ENCODE measurements at regions not wholly inside any gene's neighbourhood (a gene's known extent, or its start where the extent isn't known, plus 50 kb on each side); places are given as distances from the start of the nearest gene placed in this dataset.

DNA sequence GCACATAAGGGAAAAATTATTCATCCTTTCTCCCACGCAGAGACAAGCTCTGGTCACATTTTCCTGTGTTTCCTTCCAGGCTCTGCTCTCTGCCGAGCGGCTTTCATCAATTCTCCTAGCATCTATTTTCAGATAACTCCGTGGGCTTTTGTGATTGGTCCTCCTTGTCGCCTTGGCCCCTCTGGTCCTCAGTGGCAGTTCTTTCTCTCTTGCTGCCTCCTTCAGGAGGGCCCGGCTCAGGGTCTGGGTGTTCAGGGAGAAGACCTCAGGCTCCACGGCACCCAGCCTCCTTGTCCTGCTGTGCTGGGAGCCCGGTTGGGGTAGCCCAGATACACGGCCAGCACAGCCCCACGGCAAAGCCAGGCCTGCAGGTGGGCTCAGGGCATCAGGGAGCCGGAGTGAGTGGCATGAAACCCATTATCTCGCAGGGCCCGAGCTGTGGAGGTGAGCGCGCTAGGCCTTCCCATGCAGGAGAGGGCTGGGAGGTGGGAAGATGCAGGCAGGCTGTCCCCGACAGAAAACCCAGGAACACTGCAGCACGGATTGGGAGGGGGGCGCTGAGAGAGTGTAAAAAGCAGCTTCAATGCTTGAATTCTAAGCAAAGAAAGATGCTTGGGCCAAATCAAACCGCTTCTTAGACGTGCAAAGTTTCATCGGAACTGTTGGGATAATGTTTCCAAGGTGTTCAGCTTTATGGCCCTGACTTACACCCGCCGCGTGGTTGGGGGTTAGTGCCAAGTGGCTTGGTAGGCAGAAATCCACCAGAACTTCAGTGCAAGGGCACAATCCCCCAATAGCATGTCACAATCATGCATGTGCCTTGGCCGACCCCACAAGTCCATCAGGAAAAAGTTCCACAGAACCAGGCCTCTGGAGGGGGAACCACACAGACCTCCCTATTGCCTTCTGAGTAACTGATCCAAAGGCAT is 81.9 kb upstream of the WNT7B start:
- TF ChIP-seq, protein P1, sequence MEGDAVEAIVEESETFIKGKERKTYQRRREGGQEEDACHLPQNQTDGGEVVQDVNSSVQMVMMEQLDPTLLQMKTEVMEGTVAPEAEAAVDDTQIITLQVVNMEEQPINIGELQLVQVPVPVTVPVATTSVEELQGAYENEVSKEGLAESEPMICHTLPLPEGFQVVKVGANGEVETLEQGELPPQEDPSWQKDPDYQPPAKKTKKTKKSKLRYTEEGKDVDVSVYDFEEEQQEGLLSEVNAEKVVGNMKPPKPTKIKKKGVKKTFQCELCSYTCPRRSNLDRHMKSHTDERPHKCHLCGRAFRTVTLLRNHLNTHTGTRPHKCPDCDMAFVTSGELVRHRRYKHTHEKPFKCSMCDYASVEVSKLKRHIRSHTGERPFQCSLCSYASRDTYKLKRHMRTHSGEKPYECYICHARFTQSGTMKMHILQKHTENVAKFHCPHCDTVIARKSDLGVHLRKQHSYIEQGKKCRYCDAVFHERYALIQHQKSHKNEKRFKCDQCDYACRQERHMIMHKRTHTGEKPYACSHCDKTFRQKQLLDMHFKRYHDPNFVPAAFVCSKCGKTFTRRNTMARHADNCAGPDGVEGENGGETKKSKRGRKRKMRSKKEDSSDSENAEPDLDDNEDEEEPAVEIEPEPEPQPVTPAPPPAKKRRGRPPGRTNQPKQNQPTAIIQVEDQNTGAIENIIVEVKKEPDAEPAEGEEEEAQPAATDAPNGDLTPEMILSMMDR (IDR thresholded peaks at IDR 0.05): no peak
- H3K4me3 ChIP-seq: peak overlapping the region; percentile 87
- no peaks in the 10 kb centered on the region for H3K36me3 ChIP-seq

DNA sequence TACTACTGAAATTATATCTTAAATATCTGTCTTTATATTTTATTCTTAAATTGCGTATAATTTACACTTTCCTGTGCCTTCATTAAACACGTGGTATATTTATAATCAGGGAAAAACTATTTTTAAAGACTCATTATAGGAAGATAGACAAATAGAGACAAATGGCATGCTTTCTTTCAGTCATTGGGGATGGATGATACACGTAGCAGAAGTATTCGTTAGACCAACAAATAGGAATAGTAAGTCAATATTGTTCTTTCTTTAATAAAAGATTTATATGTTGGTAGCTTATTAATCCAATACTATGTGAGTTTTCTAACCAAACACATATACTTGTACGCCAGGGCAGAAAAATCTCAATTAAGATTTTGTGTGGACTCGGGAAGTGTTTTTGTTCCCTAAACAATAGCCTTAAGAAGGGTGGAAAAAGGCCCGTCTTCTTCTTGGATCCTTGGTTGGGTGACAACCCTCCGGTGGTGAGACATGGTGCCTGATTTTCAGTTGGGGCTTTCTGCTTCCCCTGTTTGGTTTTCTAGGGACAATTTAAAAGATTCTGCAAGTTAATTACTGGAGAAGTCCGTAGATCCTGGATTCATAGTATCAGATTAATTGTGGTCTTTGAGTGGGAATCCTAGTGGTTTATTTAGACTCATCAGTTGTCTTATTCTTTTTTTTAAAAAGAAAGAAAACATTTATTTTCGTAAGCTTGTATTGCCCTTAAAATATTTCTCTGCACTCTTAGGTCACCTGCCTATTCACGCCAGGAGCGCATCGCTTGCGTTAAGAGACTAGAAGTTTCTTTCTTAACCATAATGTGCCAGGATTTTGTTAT is 83.5 kb upstream of the WNT7B start:
- Histone ChIP-seq H3K27me3 (ENCODE audit: low read depth) (no peaks in the 10 kb centered on the region), H3K9me3 (no peaks in the 10 kb centered on the region), H3K4me1 (peaks cover 90% of the 10 kb centered on the region), H3K27ac (peak overlapping the region; percentile 97), H3K4me3 (peak overlapping the region; percentile 20), H3K36me3 (no peaks in the 10 kb centered on the region)
- ATAC-seq: no peak
- TF ChIP-seq, protein P1 (IDR thresholded peaks at IDR 0.05): no peak
- intact Hi-C loops (cut with DNase I): no loop called here
- peak; percentile 4 for DNase-seq

More for the DNA sequence above, 81.9 kb upstream of the WNT7B start:
- H3K4me1 ChIP-seq: peaks cover 88% of the 10 kb centered on the region
- H3K27me3 ChIP-seq (ENCODE audit: low read depth): no peaks in the 10 kb centered on the region
- ATAC-seq: no peak
- no peaks in the 10 kb centered on the region for H3K9me3 ChIP-seq
- intact Hi-C loops (cut with DNase I): no loop called here
- peak; percentile 48 for DNase-seq
- H3K27ac ChIP-seq: peak overlapping the region; percentile 98

DNA sequence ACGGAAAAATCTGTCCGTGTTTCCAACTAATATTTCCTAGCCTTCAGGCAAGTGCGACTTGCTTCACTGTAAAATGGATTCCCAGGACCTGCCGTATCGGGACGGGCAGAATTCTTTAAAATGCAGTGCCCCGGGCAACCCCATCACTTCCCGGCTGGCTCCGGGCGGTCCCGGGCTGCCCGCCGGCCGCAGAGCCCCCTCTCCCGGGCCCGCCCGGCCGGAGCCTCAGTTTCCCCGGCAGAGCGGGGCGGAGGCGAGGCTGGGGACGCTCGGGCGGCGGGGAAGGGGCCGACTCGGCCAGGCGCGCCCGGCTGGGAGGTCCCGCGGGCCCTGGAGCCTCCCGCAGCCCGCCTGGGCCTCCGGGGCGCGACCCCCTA is 84.2 kb upstream of the WNT7B start:
- H3K27ac ChIP-seq: peak overlapping the region; percentile 97
- peaks cover 90% of the 10 kb centered on the region for H3K4me1 ChIP-seq
- DNase-seq: no peak
- ATAC-seq: no peak
- H3K27me3 ChIP-seq (ENCODE audit: low read depth): no peaks in the 10 kb centered on the region
- no peaks in the 10 kb centered on the region for H3K9me3 ChIP-seq
- H3K4me3 ChIP-seq: peak overlapping the region; percentile 20
- H3K36me3 ChIP-seq: no peaks in the 10 kb centered on the region
- intact Hi-C loops (cut with DNase I): no loop called here
- TF ChIP-seq, protein P1 (IDR thresholded peaks at IDR 0.05): no peak

DNA sequence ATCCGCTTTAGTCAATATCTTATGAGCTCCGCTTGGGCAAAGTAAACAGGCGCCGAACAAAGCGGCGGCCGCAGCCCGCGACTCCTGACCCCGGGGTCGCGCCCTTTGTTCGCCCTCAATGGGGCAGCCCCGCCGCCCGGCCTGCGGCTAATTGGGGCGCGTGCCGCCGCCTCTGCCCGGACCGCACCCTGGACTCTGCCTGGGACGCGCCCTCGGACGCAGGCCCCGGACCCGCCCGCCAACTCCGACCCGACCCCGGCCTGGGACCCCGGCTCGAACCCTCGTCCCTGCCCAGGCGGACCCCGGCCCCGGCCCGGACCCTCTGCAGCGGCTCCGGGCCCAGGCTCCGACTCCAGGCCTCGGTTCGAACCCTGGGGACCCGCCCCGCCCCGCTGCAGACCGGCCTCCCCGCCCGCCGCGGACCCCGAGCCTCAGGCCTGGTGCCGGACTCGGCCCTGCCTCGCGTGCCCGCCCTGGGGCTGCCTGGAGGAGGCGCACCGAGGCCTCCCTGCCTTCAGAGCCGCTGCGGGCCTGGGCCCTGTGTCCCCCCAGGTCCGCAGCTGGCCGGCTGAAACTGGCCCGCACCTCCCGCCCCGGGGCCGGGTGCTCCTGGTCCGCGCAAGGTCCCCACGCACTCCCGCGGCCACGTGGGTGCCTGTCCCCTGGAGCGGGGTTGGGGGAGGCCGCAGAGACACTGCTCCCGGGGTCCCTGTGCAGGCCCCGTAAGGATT is 84.7 kb upstream of the WNT7B start:
- H3K4me1 ChIP-seq: peaks cover 90% of the 10 kb centered on the region
- no peaks in the 10 kb centered on the region for H3K27me3 ChIP-seq (ENCODE audit: low read depth)
- no peak for ATAC-seq
- H3K9me3 ChIP-seq: no peaks in the 10 kb centered on the region
- H3K36me3 ChIP-seq: no peaks in the 10 kb centered on the region
- TF ChIP-seq, protein P1 (IDR thresholded peaks at IDR 0.05): no peak
- H3K27ac ChIP-seq: peak overlapping the region; percentile 97
- intact Hi-C loops (cut with DNase I): no loop called here
- DNase-seq: peak; percentile 46
- H3K4me3 ChIP-seq: peak overlapping the region; percentile 20

DNA sequence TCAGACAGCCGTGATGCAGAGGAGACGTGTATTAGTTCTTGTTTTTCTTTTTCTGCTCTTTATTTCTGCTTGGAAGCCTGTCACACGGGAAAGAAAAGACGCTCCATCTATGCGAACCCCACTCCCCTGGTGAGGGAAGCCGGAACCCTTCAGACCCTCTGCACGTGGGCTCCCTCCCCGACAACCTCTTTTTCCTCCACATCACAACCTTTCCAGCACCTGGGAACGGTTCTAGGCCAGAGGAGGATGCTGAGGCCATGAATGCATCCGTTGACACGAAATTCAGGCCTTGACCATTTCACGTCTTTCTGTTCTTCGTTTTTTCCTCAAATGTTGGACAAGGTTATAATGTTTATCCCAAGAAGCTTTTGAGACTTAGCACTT is 85.3 kb upstream of the WNT7B start:
- Histone ChIP-seq H3K36me3 (no peaks in the 10 kb centered on the region), H3K27me3 (ENCODE audit: low read depth) (no peaks in the 10 kb centered on the region), H3K9me3 (no peaks in the 10 kb centered on the region), H3K4me1 (peaks cover 89% of the 10 kb centered on the region), H3K4me3 (no peak overlapping the region), H3K27ac (peak overlapping the region; percentile 97)
- intact Hi-C loops (cut with DNase I): no loop called here
- no peak for ATAC-seq
- TF ChIP-seq, protein P1 (IDR thresholded peaks at IDR 0.05): no peak
- DNase-seq: no peak
